DND-41 (cell line): ENCODE measurements at regions not wholly inside any gene's neighbourhood (a gene's known extent, or its start where the extent isn't known, plus 50 kb on each side); places are given as distances from the start of the nearest gene placed in this dataset.

ENCODE experiments used
- CTCF ChIP-seq: IDR thresholded peaks from 2 replicates; pipeline ENCODE4 v1.5.1; 2012; ENCODE audit warnings: borderline replicate concordance, low read length, moderate library complexity, mild to moderate bottlenecking; ENCODE audit not compliant: poor library complexity, severe bottlenecking; ENCODE audit errors: extremely low read depth
- EZH2 ChIP-seq: IDR thresholded peaks from 3 replicates; pipeline ENCODE4 v1.6.1; 2012; ENCODE audit warnings: borderline replicate concordance, low read depth, mild to moderate bottlenecking, moderate library complexity, low read length, inconsistent platforms; ENCODE audit not compliant: severe bottlenecking

GRCh38 chr4:164439037-164439436 is 314.9 kb upstream of the SMIM31 start:
- TF ChIP-seq EZH2 (no peak), CTCF (no peak)
